NCI-H460 (cell line): ENCODE measurements at regions not wholly inside any gene's neighbourhood (a gene's known extent, or its start where the extent isn't known, plus 50 kb on each side); places are given as distances from the start of the nearest gene placed in this dataset.
"Not testable (repeated sequence)": the region's sequence is repeated elsewhere in the genome, so short reads cannot be mapped to it uniquely, and the experiment has no call there.

Experiments used
- DNase-seq: peaks from one replicate; pipeline ENCODE4 v3.0.0-alpha.2; 2016; ENCODE audit warnings: low read depth; ENCODE audit errors: extremely low read depth

- not testable (repeated sequence) for DNase-seq
Observed at GRCh38 chr14:30413184-30413583, 145.8 kb upstream of the G2E3 start.

- DNase-seq = no peak
Observed at GRCh38 chr14:30417121-30417520, 141.8 kb upstream of the G2E3 start.

GRCh38 chr14:30417999-30418398, 141.0 kb upstream of the G2E3 start:
- DNase-seq = no peak

GRCh38 chr14:30419037-30419436, 139.9 kb upstream of the G2E3 start:
- no peak for DNase-seq

GRCh38 chr14:30420515-30420914, 138.4 kb upstream of the G2E3 start:
- DNase-seq = no peak

GRCh38 chr14:30426463-30426862, 132.5 kb upstream of the G2E3 start:
- no peak for DNase-seq

- no peak for DNase-seq
Observed at GRCh38 chr14:30427401-30427800, 131.6 kb upstream of the G2E3 start.

GRCh38 chr14:30427846-30428245, 131.1 kb upstream of the G2E3 start:
- no peak for DNase-seq

GRCh38 chr14:30431552-30431951, 127.4 kb upstream of the G2E3 start:
- DNase-seq = no peak

GRCh38 chr14:30440961-30441360, 118.0 kb upstream of the G2E3 start:
- DNase-seq = no peak

- peak; percentile 47 for DNase-seq
Observed at GRCh38 chr14:30443368-30444007, 115.5 kb upstream of the G2E3 start.

GRCh38 chr14:30444451-30444850, 114.5 kb upstream of the G2E3 start:
- DNase-seq = no peak

GRCh38 chr14:30445011-30445793, 113.8 kb upstream of the G2E3 start:
- DNase-seq = no peak

GRCh38 chr14:30445852-30446251, 113.1 kb upstream of the G2E3 start:
- DNase-seq = no peak

GRCh38 chr14:30450631-30451545, 108.1 kb upstream of the G2E3 start:
- no peak for DNase-seq

- DNase-seq = no peak
Observed at GRCh38 chr14:30456296-30456695, 102.7 kb upstream of the G2E3 start.

- no peak for DNase-seq
Observed at GRCh38 chr14:30462358-30462757, 96.6 kb upstream of the G2E3 start.

- DNase-seq = no peak
Observed at GRCh38 chr14:30464481-30464880, 94.5 kb upstream of the G2E3 start.

- DNase-seq = no peak
Observed at GRCh38 chr14:30468354-30468753, 90.6 kb upstream of the G2E3 start.

- no peak for DNase-seq
Observed at GRCh38 chr14:30471980-30472379, 87.0 kb upstream of the G2E3 start.
